K562 (cell line): ENCODE measurements at regions not wholly inside any gene's neighbourhood (a gene's known extent, or its start where the extent isn't known, plus 50 kb on each side); places are given as distances from the start of the nearest gene placed in this dataset.

ENCODE experiments used
- ATAC-seq: fragments of 200-7000 bp; cut with Tn5 transposase; 3 replicates; pipeline ENCODE4 v1.9.1; 2020; ENCODE audit warnings: moderate library complexity
- BruUV-seq: library from RNA; stranded (reverse); fragments of 400-500 nt; replicated peaks from 2 replicates; lab custom pipeline; 2021; lab: Mats Ljungman, UMichigan
- CTCF ChIA-PET: fragments of 300-600 bp; formaldehyde crosslinking; extraction: SDS; loops from one replicate; lab custom pipeline; 2021; ENCODE audit warnings: low intra/inter-chr PET ratio; lab: Yijun Ruan, JAX
- POLR2A ChIA-PET: fragments of 300-600, 350-650 bp; sonication (Branson Sonifier 250); formaldehyde crosslinking; extraction: SDS; loops from one replicate; lab custom pipeline; 2021; ENCODE audit warnings: antibody characterized with exemption, inconsistent platforms; lab: Yijun Ruan, JAX
- DNase-seq, 4 experiments: peaks; one replicate each; pipeline versions ENCODE4 v3.0.0 to v3.0.0-alpha.2; 2011 to 2018; ENCODE audit warnings: low spot score in 3 of 4, mixed read lengths in 3 of 4; ENCODE audit errors: extremely low read depth in 1 of 4
- FAIRE-seq: peaks from 2 replicates; lab custom pipeline; 2011; peaks lifted over from hg19 to GRCh38; lab: Jason Lieb, UNC
- H2AFZ ChIP-seq: 2 replicates; pipeline ENCODE4 v1.6.0; 2011; ENCODE audit warnings: low read depth, low read length, control low read depth, inconsistent platforms
- H3K27ac ChIP-seq: fragments of 200-600 bp; 3 replicates; pipeline ENCODE4 v1.8.0; 2011; ENCODE audit warnings: low read depth, mild to moderate bottlenecking, control low read depth, inconsistent platforms, low read length, moderate library complexity, mixed read lengths; ENCODE audit errors: extremely low read depth
- H3K27me3 ChIP-seq, 2 experiments: fragments of 300-600 bp in 1 of 2; 2 replicates in 1 of 2; 3 replicates in 1 of 2; pipeline versions ENCODE4 v1.6.0 to v1.8.0; 2011; ENCODE audit warnings: inconsistent platforms in 2 of 2, low read length in 2 of 2, mild to moderate bottlenecking in 1 of 2, mixed read lengths in 1 of 2, moderate library complexity in 1 of 2; ENCODE audit not compliant: control insufficient read depth in 2 of 2, insufficient read depth in 2 of 2
- H3K36me3 ChIP-seq: fragments of 300-600 bp; 3 replicates; pipeline ENCODE4 v1.8.0; 2011; ENCODE audit warnings: mild to moderate bottlenecking, low read length, inconsistent platforms; ENCODE audit not compliant: control insufficient read depth, insufficient read depth
- H3K4me1 ChIP-seq, 2 experiments: fragments of 200-600 bp in 1 of 2; replicated peaks in 1 of 2; 2 replicates in 1 of 2; 3 replicates in 1 of 2; pipeline versions ENCODE4 v1.5.1 to v1.8.0; 2011; ENCODE audit warnings: inconsistent platforms in 2 of 2, low read length in 2 of 2, mild to moderate bottlenecking in 1 of 2, mixed read lengths in 1 of 2, moderate library complexity in 1 of 2; ENCODE audit not compliant: control insufficient read depth in 2 of 2, insufficient read depth in 2 of 2
- H3K4me2 ChIP-seq: 2 replicates; pipeline ENCODE4 v1.6.1; 2011; ENCODE audit warnings: low read length, control low read depth, inconsistent platforms, mixed read lengths; ENCODE audit not compliant: insufficient read depth
- H3K4me3 ChIP-seq: fragments of 200-600 bp; sonication (generic), shearing (Covaris generic); 2 replicates; pipeline ENCODE4 v1.5.1; 2016; ENCODE audit warnings: control low read depth, inconsistent platforms
- H3K79me2 ChIP-seq: fragments of 200-600 bp; 3 replicates; pipeline ENCODE4 v1.8.0; 2011; ENCODE audit warnings: low read length, inconsistent platforms; ENCODE audit not compliant: control insufficient read depth, insufficient read depth
- H3K9ac ChIP-seq, 2 experiments: 2 replicates each; pipeline versions ENCODE4 v1.6.0 to v1.6.1; 2011; ENCODE audit warnings: low read depth in 2 of 2, low read length in 2 of 2, control low read depth in 1 of 2, inconsistent platforms in 1 of 2, mild to moderate bottlenecking in 1 of 2, mixed read lengths in 1 of 2; ENCODE audit not compliant: insufficient read depth in 1 of 2
- H3K9me1 ChIP-seq: one replicate; pipeline ENCODE4 v1.6.0; 2011; ENCODE audit warnings: inconsistent platforms, mild to moderate bottlenecking, low read length, moderate library complexity; ENCODE audit not compliant: control insufficient read depth, insufficient read depth
- H3K9me3 ChIP-seq: replicated peaks from 2 replicates; pipeline ENCODE4 v1.5.1; 2011; ENCODE audit warnings: low read depth, low read length, inconsistent platforms; ENCODE audit not compliant: control insufficient read depth, insufficient read depth
- H4K20me1 ChIP-seq: replicated peaks from 2 replicates; pipeline ENCODE4 v1.6.1; 2011; ENCODE audit warnings: low read length, inconsistent platforms, mixed read lengths; ENCODE audit not compliant: control insufficient read depth, insufficient read depth
- CEBPZ ChIP-seq: fragments of 150-350 bp; IDR thresholded peaks from 2 replicates; pipeline ENCODE4 v1.6.1; 2014; ENCODE audit warnings: low read depth, mild to moderate bottlenecking, low read length, borderline replicate concordance
- POLR3G ChIP-seq: IDR thresholded peaks from 2 replicates; pipeline ENCODE4 v1.6.1; 2011; ENCODE audit not compliant: insufficient read length, insufficient replicate concordance; ENCODE audit errors: extremely low read depth
- TFAM ChIP-seq: fragments of 250-450 bp; sonication (Bioruptor Pico); conservative IDR thresholded peaks from 2 replicates; pipeline ENCODE4 v1.5.0; 2021; ENCODE audit warnings: mild to moderate bottlenecking, moderate library complexity
- ZNF740 ChIP-seq, 3 experiments: fragments of 200-800 bp in 1 of 3; sonication (Bioruptor generic) in 1 of 3; sonication (generic) in 1 of 3; formaldehyde crosslinking in 1 of 3; IDR thresholded peaks; 2 replicates each; pipeline versions ENCODE4 v1.6.1 to v1.8.0; 2016 to 2022; ENCODE audit warnings: mild to moderate bottlenecking in 2 of 3, missing compliant biosample characterization in 2 of 3, missing genetic modification characterization in 2 of 3, missing genetic modification reagents in 1 of 3
- WGBS: fragments of 100-300 bp; shearing (Covaris generic); methylation state at CpG from one replicate; pipeline ENCODE4 v1.1.6; 2016; ENCODE audit warnings: low coverage, mixed read lengths; ENCODE audit not compliant: insufficient coverage; ENCODE audit errors: missing lambda C conversion rate; 5-methylcytosine and 5-hydroxymethylcytosine counted together
- in situ Hi-C: fragments of 300-500 bp; cut with MboI; formaldehyde crosslinking; loops from 4 replicates; pipeline ENCODE4 v1.15.0; 2018; ENCODE audit warnings: inconsistent platforms, mixed read lengths
- intact Hi-C: fragments of 100-400 bp; cut with micrococcal nuclease; formaldehyde crosslinking; loops from 2 replicates; pipeline ENCODE4 v1.14.2; 2022

GRCh38 chr12:88693837-88694445, 113.7 kb upstream of the KITLG start:
- Histone ChIP-seq H3K4me1 (no peaks in the 10 kb centered on the region), H3K9ac (no peak overlapping the region), H3K4me3 (no peak overlapping the region), H3K27me3 (no peaks in the 10 kb centered on the region), H3K4me2 (no peak overlapping the region), H2AFZ (no peak overlapping the region), H3K27ac (no peak overlapping the region), H4K20me1 (no peaks in the 10 kb centered on the region), H3K9me3 (no peaks in the 10 kb centered on the region; the same call in 1 of the 2 replicates), H3K36me3 (no peaks in the 10 kb centered on the region), H3K9me1 (no peaks in the 10 kb centered on the region), H3K79me2 (no peaks in the 10 kb centered on the region)
- intact Hi-C loops: no loop called here
- in situ Hi-C loops: no loop called here
- POLR2A ChIA-PET: no interaction called here
- CTCF ChIA-PET: no interaction called here
- FAIRE-seq (no peak), DNase-seq (no peak), ATAC-seq (no peak)
- TF ChIP-seq CEBPZ (no peak), POLR3G (no peak), TFAM (CRISPR knock-in tag) (no peak), ZNF740 (CRISPR knock-in tag; IDR thresholded peaks at IDR 0.05) (no peak), ZNF740 (tag; IDR thresholded peaks at IDR 0.05) (no peak)
- no TSS peak for BruUV-seq
- 0% methylated on average over 1 of the region's 1 CpG for WGBS
